ENCODE measurements at regions not wholly inside any gene's neighbourhood (a gene's known extent, or its start where the extent isn't known, plus 50 kb on each side); places are given as distances from the start of the nearest gene placed in this dataset.

DNA sequence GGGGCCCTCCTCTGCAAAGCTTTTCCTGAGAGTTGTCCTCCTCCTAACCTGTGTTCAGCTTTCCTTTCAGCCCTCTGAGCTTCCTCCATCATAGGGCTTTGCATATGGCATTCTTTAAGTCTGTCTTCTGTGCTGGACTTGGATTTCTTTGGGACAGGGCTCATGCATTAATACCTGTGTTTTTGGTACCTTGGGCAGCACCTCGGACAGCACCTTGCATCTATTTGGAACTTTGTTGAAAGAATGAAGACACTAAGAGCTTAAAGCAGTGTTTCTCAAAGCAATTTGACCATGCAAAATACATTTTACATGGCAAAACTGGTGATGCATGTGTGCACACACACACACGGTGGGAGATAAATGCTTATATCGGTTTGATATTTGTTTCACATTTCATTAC lies 115.0 kb upstream of the SRRM4 start:
- DNase-seq, result no peak

DNA sequence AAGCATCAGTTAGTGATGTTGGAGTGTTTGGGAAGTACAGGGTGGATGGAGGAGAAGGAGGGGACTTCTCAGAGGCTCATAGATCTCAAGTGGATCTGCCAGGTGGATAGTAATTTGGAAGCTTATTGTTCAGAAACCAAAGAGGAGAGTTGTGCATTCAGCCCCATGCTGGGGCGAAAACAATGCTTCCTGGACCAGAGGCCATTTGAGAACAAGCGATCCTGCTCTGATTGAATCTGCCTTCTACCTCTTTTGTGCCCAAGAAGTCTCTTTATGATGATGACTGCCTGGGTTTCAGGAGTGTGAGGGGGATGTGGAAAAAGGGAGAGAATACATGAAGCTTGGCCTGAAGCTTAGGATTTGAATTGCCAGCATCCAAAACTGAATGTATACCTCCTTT lies 110.8 kb upstream of the SRRM4 start:
- no peak for DNase-seq

DNA sequence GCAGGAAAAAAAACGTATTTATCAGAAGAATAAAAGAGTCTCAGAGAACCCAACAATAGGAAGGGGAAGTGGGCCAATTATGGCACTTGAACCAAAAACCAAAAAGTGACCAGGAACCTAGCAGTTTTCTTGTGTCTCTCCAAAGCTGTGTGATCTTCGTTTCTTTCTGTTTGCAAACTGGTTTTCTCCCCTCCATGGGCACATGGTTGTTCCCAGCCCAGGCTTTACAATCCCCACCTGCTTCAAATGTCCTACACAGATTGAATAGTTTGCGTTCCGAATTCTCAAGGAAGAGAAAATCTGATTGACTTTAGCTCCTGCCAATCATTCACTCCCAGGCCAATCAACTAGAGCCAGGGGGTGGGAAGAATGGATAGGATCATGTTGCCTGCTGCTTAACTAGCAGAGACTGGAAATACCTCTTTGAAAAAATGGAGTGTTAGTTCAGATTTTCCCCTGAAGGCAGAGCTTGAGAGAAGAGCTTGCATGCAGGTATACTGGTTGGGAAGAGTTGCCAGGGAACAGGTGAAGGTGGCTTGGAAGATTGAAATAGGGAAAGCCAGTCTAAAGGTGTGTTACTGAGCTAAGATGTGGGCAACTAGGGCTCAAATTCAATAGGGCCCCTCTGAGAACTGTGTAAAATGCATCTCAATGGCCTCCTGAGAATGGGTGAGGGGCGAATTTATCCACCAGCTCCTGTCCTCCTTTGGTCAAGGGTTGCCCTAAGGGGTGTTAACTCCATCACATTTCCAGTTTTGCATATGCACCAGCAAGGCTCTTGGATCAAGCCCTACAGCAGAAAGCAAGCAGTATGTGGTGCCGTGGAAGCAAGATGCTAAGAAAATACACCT lies 106.4 kb upstream of the SRRM4 start:
- DNase-seq, result no peak

DNA sequence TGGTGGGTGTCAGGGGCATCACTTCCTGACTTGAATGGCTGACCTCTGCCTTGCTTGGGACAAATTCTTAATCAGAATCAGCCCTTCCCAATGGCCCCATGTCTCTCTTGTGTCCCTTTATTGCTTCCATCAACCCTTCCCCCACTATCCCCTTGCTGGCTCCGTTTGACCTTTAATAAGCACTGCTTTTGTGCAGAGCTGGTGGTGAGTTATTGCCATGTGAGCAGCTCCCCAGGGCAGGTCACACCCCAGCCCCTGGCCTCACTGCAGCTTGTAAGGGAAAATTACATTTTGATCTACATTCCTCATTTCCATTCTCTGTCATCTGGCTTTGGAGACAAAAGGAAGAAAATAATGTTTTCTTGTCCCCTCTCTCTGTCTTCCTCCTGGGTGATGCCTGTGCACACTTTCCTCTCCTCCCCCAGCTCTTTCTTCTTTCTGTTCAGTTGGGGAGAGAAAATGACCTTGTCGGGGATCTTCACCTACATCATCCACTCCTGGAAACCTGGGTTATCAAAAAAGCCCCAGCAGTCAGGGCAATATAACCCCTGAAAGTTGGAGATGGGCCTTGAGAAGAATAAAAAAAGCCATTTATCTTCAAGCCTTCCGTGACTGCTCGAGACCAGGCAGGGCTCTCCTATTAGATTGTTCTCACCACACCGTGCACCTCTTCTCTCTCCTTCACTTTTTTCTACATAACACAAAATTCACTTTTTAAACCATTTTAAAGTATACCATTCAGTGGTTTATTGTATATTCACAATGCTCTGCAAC lies 100.4 kb upstream of the SRRM4 start:
- no peak for DNase-seq

DNA sequence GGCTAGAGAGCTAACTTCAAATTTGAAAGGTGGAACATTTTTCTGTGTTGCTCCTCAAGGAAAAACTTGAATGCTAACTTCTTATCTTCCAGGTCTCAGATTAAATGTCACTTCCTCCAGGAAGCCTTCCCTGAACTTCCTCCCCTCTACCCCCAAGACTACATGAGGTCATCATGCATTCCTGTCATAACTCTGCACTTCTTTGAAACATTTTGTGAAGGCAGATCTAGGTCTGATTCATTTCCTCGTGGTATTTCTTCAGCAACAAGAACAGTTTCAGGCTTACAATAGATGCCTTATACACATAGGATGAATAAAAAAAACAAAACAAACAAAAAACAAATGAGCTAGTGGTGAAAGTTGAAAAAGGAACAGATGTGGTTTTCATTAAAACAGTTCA lies 97.1 kb upstream of the SRRM4 start:
- no peak for DNase-seq

DNA sequence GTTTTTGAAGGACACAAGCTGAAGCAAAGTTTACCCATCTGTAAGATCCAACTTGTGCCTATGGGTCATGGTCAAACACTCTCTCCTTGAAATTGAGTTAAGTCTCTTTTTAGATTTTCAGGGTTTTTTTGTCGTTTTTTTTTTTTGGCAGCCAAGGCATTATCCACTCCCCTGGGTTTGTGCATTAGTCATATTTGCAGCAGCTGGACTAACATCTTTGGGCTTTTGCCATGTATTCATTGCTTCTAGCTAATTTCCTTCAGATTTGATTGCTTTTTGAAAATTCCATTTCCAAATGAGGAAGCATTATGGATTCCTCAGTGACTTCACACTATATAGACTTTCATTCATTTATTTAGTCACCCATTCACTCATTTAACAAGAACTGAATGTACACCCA lies 80.3 kb upstream of the SRRM4 start:
- no peak for DNase-seq

DNA sequence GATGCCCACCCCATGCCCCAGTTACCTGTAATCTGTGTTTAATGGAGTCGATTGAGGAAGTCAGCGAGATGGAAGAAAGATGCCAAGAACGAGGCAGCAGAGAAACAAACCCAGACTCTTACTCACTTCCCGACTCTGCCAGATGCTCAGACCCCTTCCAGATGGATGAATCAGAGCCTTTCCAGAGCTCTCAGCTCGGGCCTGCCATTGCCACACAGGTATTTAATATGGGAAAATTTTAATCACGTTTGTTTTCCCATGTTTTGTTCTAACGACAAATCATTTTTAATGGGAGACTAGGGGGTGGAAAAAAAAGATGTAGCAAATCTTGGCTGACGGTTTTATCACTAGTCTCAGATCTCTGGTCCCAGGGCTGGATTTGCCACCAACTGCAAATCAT lies 72.5 kb upstream of the SRRM4 start:
- no peak for DNase-seq

DNA sequence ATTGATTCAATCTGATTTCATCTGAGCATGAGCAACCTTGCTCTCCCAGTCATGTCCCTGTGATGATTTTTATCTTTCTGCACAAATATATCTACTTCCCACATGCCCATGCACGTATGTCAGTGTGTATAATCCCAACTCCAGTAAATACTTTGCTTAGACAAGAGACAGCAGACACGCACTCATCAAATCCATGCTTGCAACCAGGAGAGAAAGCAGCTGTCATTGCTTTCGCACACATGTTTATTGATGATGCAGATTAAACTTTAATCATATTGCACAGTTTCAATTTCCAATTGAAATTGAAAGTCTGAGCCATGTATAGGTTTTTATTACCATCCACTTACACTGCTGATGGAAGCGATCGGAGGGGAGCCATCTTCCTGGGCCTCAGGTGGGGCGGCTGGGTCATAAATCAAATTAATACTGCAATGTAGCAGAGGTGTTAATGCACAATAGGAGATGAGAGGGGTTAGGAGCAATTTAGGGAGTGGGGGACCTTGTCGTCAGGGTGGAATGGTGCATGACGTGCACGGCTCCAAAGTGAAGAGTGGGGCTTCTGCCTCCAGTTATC lies 68.6 kb upstream of the SRRM4 start:
- DNase-seq, result no peak

DNA sequence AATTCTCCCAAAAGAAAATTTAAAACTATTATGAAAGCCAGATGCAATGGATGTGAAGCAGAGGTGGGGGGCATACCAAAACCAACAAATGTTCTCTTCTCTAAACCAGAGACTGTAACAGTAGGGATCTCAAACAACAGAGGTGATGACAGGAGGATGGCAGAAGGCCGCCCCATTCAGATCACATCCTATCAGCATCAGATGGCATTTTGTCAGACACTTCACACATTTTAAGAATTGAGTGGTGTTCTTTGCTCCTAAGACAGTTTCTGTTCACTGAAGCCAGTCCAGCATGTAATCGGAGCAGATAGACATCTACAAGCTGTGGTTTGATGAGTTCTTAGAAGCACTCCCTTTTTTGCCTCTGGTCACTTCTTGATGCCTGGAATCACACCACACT lies 59.6 kb upstream of the SRRM4 start:
- DNase-seq, result no peak

DNA sequence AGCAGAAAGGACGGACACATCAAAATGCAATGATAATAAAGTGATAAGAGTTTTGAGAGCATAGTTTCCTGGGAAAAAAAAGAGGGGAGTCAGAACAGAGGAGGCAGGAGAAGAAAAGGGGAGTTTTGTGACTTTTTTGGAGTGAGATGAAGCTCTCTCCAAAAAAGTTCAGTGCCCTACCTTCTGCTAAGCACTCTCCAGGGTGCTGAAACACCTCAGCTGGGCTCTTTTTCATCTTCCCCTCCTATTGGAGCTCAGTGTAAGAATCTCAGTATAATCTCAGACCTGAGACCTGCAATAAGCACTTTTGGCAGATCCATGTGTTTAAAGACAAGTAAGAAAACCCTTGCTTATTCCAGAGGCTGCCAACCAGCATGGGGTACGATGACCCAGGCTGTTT lies 58.9 kb upstream of the SRRM4 start:
- DNase-seq, result no peak

DNA sequence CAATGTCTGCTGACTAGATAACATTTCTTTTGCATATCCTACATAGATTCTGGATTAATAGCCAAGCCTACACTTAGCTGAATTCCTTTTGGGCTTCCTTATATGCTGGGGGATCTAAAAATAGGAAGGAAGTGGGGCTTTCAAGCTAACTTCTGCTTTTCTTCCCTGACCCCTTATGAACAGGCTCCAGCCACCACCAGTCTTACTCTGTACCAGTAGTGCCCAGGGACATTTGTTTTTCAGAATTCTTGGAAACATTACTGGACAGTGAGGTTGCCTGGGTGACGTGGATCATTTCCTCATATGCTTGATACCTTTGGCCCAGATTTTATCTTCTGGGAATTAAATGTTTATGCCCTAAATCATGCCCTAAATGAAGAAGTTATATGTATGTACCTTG lies 55.9 kb upstream of the SRRM4 start:
- DNase-seq, result no peak

DNA sequence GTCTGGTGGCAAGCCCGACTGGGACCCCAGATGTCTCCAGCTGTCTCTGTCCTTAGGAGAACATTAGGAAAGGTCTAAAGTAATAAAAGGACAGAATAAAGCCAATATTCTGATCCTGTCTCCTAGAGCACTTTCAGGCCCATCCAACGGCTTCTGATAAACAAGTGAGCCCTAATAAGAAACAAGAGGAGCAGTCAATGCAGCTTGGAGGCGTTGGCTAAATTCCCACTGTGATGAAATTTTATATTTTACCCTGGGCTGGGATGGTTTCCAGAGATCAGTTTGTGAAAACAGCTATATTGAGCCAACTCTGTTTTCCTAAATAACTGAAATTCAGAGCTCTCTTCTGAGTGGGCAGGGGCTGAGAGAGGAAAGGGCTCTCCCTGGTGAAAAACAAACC lies 55.5 kb upstream of the SRRM4 start:
- no peak for DNase-seq
